ENCODE measurements at regions not wholly inside any gene's neighbourhood (a gene's known extent, or its start where the extent isn't known, plus 50 kb on each side); places are given as distances from the start of the nearest gene placed in this dataset.

- TF ChIP-seq CEBPB (IDR thresholded peaks at IDR 0.05; ENCODE audit: low read depth, low read length) (no peak), SMC3 (IDR thresholded peaks at IDR 0.05; ENCODE audit: low read depth, low read length) (no peak), MXI1 (IDR thresholded peaks at IDR 0.05; ENCODE audit: borderline replicate concordance, low read depth, low read length) (no peak), POLR2A (IDR thresholded peaks at IDR 0.05; ENCODE audit: low read depth, low read length) (no peak), MAFK (IDR thresholded peaks at IDR 0.05; ENCODE audit: low read depth, low read length) (no peak), ELK1 (IDR thresholded peaks at IDR 0.05; ENCODE audit: borderline replicate concordance, low read depth, low read length) (no peak), CHD1 (IDR thresholded peaks at IDR 0.05; ENCODE audit: low read depth, low read length) (no peak)
- TF ChIP-seq, protein P1, sequence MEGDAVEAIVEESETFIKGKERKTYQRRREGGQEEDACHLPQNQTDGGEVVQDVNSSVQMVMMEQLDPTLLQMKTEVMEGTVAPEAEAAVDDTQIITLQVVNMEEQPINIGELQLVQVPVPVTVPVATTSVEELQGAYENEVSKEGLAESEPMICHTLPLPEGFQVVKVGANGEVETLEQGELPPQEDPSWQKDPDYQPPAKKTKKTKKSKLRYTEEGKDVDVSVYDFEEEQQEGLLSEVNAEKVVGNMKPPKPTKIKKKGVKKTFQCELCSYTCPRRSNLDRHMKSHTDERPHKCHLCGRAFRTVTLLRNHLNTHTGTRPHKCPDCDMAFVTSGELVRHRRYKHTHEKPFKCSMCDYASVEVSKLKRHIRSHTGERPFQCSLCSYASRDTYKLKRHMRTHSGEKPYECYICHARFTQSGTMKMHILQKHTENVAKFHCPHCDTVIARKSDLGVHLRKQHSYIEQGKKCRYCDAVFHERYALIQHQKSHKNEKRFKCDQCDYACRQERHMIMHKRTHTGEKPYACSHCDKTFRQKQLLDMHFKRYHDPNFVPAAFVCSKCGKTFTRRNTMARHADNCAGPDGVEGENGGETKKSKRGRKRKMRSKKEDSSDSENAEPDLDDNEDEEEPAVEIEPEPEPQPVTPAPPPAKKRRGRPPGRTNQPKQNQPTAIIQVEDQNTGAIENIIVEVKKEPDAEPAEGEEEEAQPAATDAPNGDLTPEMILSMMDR (conservative IDR thresholded peaks at IDR 0.05; ENCODE audit: low read depth, low read length) = no peak
- TF ChIP-seq, protein P2, sequence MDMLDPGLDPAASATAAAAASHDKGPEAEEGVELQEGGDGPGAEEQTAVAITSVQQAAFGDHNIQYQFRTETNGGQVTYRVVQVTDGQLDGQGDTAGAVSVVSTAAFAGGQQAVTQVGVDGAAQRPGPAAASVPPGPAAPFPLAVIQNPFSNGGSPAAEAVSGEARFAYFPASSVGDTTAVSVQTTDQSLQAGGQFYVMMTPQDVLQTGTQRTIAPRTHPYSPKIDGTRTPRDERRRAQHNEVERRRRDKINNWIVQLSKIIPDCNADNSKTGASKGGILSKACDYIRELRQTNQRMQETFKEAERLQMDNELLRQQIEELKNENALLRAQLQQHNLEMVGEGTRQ (IDR thresholded peaks at IDR 0.05; ENCODE audit: low read depth, low read length) = no peak
Observed at GRCh38 chr2:64738026-64738425, 84.3 kb upstream of the SERTAD2 start.

All from IMR-90 (cell line).